Left renal cortex interstitium (tissue), 4 donors: ENCODE measurements at regions not wholly inside any gene's neighbourhood (a gene's known extent, or its start where the extent isn't known, plus 50 kb on each side); places are given as distances from the start of the nearest gene placed in this dataset.

ENCODE experiments used
- DNase-seq, 4 donors: peaks; one replicate each; pipeline ENCODE4 v3.0.0-alpha.2; 2013; ENCODE audit warnings: low read depth in 4 of 4, low spot score in 2 of 4, missing footprints in 1 of 4

DNA sequence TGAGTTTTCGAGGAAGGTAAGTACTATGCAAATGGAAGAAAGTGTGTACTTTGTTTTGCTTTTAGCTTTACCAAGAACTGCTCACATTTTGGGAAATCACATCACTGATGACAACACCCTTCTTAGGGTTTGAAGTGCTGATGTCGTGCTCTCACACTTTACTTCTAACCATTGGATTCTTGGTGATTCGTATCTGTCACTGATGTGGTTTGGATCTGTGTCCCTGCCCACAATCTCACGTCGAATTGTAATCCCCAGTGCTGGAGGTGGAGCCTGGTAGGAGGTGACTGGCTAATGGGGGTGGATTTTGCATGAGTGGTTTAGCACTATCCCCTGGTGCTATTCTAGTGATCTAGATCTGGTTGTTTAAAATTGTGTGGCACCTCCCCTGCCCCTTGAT is 75.4 kb upstream of the RGMA start:
- DNase-seq, result no peak

DNA sequence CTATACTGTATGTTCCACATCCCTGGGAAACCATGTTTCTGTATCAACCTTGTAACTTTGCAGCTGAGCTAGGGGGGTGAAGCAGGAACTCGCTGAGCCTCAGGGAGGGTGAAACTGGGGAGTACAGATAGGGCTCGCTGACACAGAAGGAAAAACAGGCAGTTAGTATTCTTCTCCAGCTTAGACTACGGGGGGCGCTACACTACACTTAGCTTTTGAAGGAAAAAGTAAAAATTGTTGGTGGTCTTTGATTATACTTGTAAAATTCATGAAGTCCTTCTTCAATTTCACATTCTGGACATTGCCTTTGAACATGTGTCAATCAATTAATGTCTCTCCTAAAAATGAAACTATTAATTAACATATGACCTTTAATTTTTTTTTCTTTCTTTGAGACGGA is 73.5 kb upstream of the RGMA start:
- no peak for DNase-seq

- no peak for DNase-seq
Measured at GRCh38 chr15:93159930-93160329, 70.9 kb upstream of the RGMA start.

DNA sequence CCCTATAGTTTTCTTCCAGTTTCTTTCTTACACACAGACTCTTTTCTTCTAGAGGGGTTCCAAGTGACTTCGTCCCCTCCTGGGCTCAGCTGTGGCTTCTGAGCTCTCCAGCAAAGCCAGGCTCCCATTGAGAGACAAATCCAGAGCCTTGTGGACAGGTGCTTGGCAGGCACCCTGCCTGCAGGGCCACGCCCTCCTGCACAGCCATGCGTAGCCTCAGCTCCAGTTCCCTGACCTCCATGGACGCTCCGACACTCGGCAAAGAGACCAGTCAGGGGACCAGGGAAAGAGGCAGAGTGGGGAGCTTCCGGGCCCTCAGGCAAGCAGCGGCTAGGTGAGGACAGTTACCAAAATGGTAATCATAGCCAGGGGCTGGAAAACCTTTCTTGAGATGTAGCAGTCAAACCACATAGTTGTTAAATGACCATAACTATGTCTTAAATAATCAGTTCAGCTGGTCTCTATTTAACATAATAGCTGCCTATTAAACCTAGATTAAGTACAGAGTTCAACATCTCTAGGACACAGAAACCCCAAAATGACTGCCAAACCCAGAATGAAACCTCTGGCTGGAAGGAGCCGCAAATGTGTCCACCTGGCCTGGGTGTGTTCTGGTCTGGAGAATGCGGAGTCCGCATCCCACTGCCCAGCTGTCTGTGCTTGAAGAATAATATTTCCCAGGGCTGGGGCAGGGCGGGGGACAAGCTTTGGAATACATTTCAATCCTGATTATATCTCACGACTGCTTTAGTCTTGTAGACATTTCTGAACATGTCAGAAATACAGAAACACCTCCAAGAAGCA is 69.3 kb upstream of the RGMA start:
- DNase-seq, result no peak

DNA sequence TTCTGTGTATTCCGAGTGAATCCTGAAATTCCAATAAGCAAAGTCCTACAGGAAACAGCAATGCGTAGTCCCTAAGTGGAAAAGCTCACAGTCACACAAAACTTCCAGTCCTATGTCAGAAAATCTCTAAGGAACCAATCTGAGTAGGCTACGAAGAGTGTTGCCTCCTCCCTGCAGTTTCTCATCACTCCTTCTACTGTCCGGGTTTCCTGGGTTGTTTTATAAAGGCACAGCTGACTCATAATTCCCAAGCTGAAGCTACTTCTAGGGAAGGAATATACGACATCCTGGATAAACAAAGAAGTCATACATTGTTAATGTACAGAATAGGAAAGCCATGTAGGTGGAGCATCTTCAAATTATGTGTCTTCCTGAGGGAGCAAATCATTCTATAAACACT is 65.7 kb upstream of the RGMA start:
- no peak for DNase-seq

DNA sequence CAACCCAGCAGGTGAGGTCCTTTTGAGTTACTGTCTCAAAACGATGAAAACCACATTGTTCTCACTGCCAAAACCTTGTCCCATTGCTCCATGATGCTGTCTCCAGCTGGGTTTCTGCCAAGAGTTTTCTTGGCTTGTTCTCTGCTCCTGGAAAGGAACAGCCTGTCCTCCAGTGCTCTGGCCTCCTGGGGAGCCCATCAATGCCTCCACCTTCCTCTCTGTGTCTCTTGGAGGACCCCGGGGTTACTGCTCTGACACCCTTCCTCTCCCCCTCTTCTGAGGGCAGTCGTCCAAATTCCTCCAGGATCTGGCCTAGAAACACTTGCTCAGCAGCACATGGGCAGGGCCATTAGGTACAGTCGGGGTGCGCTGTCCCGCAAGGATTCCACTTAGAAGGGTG is 63.9 kb upstream of the RGMA start:
- no peak for DNase-seq

- no peak for DNase-seq
Measured at GRCh38 chr15:93152360-93152759, 63.3 kb upstream of the RGMA start.

DNA sequence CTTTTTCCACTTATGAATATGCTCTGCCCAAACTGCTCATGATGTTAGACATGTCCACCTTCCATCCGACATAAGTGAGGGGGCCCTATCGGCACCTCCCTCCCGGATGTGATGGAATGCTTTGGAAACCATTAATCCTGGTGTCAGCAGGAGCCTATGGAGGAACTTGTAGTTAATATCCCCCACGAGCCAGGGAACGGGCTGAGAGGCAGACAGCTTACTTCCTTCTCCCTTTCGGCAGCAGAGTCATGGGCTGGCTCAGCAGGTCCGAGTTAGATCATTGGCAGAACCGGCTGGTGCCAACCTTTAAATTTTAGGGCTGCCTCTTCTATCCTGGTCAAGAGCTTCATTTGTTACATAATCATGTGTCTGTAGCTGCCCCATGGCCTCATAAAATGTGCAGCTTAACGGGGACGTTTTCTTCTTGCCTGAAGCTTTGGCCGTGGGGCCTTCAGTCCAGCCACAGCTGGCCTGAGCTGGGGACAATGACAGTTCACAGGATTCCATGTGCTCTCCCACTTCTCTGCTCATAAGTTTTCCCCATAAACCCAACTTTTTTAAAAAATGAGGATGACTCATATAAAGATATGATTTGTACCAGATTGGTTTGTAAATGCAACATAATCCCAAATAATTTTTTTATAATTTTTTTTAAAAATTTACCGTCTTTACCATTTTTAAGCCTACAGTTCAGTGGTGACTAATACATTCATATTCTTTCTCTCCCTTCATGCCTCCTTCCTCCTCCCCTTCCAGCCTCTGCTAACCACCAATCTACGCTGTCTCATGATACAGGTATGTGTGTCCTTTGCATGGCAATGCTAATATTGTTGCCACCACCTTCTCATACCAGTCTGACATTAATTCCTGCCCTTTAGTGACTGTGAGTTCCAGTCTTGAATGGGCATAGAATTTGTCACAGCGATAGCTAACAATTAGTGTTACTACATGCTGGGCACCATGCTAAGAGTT is 62.2 kb upstream of the RGMA start:
- DNase-seq, result no peak

DNA sequence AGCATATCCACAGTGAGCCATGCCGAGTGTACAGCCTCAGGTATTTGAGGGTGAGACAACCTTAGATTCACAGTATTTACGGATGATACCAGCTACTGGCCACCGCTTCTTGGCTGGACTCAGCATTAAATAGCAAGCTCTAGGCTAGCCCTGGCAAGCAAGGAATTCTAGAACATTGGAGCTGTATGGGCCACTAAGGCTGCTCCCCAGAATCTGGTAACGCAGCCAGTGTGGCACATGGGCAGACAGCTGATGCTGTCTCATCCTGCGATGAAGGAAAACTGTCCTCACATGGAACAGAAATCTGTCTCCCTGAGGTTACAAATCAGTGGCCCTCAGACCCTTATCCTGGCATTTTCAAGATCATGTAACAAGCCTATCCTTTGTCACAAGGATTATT is 57.6 kb upstream of the RGMA start:
- no peak for DNase-seq

GRCh38 chr15:93146196-93146595 is 57.2 kb upstream of the RGMA start:
- no peak for DNase-seq

DNA sequence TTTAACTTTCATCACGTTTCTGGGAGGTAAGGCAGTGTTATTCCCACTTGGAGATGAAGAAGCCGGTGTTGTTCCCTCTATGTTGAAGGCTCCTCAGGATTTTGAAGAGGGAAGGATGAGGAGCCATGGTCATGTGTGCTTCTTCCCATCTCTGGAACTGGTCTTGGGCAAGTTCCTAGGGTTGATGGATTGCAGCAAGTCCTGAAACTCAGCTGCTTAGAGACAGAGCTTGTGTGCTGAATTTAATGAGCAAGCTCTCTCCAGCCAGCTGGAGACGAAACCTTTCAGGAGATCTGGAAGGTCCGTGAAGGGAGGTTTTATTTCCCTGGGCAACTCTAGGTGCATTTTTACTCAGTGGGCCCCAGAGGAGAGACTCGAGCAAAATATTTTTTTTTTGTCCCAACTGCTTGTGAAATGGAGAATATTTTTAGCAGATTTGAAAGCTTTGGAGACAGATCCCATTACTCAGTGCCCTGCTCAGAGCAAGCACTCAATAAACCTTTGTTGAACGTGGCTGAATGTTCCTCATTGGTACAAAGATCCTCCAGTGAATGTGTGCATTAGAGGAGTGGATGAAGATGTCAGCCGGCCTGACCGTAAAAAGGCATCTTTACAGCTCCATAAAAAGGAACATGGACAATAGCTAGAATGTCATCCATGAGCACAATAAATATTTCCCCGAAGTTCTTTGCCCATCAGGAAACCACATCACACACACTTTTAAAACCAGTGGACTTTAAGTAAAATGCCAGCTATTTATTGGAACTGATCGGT is 55.6 kb upstream of the RGMA start:
- no peak for DNase-seq

GRCh38 chr15:93143186-93143585 is 54.2 kb upstream of the RGMA start:
- no peak for DNase-seq

DNA sequence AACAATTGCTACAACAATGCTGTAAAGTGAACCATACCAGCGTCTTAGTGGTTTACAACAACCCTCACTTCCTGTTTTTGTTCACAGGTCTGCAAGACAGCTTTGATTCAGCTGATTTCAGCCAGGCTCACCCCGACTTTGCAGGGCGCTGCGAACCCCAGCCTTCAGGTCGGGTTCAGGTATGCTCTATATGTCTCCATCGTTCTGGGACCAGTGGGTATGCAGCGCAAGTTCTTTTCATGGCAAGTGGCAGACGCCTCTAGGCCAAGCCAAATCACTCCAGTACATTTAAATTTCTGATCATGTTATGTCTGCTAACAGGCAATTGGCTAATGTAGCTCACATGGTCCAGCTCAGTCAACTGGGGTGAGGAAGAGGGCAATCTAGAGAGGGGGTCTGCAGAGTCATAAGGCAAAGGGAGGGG is 52.4 kb upstream of the RGMA start:
- DNase-seq, result no peak

- no peak for DNase-seq
Measured at GRCh38 chr15:93139436-93139835, 50.4 kb upstream of the RGMA start.

DNA sequence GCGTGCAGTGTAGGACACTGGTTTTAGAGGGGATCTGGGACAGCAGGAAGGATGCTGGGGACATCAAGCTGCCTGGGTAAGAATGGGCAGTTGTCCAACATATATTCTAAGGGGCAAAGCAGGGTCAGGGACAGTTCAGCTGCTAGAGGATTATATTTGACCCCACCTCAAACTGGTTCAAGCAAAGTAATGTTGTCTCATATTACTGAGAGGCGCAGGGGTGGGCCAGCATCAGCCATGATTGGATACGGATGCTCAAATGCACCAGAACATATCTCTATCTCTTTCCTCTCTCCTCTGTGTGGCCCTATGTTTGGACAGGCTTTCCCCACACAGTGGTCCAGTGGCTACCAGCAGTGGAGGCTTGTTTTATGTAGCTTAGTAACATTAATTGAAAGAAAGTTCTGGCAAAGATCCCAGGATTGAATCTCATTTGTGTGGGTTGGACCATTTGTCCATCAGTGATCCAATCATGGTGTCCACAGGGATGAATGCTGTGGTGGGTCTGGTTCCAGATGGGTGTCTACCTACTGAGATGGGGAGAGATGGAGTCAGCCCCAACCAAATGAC is 49.8 kb upstream of the RGMA start:
- no peak for DNase-seq
